Glomerular visceral epithelial cell (primary cell): ENCODE measurements at regions not wholly inside any gene's neighbourhood (a gene's known extent, or its start where the extent isn't known, plus 50 kb on each side); places are given as distances from the start of the nearest gene placed in this dataset.
A peak's percentile ranks its signal among the peaks of the same experiment; 100 is the strongest.
"Not testable (repeated sequence)": the region's sequence is repeated elsewhere in the genome, so short reads cannot be mapped to it uniquely, and the experiment has no call there.

ENCODE experiments used
- DNase-seq: peaks from one replicate; pipeline ENCODE4 v3.0.0-alpha.2; 2016; ENCODE audit errors: extremely low spot score

DNA sequence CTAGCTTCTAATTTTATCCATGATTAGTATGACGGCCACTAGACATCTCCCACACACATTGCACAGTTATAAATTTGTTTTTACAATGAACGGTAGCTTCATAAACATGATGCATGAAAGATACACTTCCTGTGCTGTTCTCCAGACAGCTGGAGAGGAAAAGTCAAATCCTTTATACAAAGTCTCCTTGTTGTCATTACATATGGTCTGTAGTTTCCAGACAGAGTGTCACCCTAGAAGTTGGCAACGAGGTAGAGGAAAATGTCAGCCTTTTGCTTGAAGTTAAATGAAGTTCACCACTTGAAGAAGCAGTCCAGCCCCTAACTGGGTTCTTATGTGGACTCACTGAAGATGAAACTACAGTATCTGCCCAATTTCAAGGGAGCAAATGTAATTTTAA, 253.0 kb upstream of the P2RY1 start:
- DNase-seq, result no peak

DNA sequence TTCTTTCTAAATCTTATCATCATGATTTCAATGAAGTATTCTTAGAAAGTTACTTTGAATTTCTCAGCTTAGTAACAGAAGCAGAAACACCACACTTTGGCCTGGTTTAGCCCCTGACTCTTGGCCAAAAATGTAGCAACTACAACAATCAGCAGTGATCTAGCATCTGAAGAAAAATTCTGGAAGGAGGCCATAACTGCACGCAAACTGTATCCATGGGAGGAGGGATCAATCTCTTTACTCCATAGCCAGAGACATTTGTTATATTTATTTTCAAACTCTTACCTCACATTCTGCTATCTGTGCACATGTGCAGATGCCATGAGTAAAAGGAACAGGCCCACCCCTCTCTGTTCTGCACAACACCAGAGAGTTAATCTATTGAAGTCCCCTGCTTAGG, 251.0 kb upstream of the P2RY1 start:
- DNase-seq, result no peak

DNA sequence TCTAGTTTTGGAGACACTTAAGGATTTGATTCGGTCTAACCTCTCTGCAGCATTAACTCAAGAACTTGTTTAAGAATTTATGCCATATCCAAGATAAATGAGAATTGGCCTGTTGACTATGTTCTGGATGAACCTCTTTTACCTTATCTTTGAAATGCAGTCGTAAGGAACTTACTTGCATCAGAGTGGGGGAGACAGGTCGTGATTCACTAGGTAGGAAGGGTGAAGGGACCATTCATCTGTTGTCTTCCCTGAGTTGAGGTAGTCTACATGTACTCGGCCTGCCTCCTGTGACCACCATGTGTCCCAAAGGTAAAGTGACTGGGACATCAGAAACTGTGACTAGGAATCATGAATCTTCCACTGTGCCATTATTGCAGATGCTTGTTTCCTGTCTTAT, 248.0 kb upstream of the P2RY1 start:
- DNase-seq, result no peak

DNA sequence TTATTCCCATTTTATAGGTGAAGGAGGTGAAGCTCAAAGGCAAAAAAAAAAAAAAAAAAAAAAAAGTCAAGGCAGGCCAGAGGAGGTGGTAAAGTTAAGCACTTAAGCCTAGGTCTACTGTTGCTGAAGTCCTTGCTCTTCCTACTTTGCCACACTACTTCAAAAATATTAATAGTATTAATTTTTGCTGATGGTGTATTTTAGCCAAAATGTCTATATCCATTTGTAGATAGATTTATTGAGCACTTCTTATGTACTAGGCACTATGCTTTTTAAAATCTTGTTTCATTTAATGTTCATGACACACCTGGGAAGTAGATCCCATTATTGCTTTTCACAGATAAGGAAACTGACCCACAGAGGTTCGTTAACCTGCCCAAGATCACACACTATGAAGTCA, 247.1 kb upstream of the P2RY1 start:
- DNase-seq, result no peak

DNA sequence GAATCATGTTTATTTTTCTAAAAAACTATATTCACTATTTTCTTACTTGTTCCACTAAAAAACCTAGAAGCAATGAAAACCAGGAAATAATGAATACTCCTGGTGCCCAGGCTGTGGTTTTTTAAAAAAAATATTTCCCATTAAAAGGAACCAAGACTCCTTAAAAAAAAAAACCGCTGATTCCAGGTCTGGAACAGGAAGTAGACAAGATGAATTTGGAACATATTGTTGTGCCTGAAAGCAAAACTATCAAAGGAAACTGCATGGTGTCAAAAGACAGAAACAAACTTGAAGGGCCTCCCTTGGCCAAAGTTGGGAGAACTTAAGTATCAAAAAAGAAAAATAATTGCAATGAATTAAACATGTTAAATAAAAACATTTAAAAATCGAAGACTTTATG, 245.3 kb upstream of the P2RY1 start:
- DNase-seq, result no peak

DNA sequence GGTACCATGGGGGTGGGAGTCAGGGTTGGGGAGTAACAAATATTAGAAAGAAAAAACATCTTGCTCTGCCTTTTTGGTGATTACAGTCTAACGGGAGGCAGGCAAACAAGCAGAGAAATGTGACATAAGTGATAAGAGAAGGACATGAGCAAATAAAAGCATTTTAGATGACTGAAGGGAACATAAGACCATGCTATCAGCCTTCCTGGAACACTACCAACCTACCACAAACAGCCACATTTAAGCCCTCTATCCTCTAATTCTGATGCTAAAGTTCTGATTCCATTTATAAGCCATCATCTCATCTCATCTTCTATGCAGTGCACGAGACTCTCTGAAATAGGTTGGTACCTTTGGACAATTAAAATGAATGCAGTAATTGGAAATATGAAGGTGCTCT, 243.4 kb upstream of the P2RY1 start:
- no peak for DNase-seq

DNA sequence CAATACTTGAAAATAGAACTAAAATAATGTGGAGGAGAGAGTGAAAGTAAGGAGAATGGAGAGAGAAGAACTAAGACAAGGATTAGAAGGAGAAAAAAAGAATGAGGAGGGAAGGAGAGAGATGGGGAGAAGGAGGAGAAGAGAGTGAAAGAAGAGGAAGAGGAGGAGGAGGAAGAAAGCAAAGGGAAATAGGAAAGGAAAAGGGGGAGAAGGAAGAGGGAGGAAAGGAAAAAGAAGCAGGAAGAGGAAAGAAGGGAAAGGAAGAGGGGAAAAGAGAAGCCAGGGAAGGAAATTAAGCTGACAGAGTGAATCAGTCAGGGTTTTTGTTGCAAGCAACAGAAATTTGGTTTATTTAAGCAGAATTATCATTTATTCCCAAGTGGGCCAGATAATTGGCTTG, 241.7 kb upstream of the P2RY1 start:
- no peak for DNase-seq

DNA sequence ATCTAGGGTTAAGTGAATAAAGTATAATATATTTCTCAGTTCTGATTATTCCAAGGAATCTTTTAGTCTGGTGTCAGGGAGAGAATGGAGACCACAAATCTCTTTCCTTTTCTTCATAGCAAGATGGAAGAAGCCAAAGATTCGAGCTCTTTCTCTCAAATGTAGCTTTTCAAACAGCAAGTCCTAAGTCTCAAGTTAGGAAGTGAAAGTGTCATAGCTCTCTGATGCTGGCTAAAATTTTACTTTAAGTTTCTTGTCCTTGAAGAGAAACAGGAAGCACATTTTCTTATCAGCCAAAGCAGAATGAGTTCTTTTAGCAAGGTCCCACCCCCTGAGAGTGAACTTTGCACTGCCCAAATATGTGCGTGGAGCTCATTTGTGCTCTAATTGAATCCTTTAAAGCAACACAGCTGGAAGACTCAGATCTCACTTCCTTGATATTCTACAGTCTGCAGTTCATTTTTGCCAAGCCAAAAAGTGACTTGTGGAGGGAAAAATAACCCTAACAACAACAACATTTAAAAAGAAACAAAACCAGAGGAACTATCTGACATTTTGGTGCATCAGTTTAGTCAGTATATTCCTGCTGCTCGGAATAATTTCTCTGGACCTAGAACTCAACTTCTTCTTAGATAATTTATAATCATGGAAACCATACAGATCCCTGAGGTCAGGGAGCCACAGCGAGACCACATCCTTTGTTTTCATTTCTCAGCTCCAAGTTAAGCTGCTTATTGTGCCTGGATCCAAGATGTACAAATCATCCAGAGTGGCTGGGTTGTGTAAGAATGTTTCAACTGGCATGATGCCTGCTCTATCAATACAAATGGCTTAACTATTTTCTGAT, 238.7 kb upstream of the P2RY1 start:
- peak; percentile 68 for DNase-seq

DNA sequence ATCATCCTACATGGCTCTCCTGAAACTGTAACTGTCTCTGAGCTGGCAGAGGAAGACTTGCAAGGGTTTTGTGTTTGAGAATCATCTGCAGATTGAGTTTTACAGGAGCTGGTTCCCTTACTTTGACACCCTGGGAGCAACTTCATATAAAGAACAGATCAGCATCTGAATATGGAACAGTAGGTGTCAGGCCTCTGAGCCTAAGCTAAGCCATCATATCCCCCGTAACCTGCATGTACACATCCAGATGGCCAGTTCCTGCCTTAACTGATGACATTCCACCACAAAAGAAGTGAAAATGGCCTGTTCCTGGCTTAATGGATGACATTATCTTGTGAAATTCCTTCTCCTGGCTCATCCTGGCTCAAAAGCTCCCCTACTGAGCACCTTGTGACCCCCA, 238.1 kb upstream of the P2RY1 start:
- DNase-seq, result not testable (repeated sequence)

DNA sequence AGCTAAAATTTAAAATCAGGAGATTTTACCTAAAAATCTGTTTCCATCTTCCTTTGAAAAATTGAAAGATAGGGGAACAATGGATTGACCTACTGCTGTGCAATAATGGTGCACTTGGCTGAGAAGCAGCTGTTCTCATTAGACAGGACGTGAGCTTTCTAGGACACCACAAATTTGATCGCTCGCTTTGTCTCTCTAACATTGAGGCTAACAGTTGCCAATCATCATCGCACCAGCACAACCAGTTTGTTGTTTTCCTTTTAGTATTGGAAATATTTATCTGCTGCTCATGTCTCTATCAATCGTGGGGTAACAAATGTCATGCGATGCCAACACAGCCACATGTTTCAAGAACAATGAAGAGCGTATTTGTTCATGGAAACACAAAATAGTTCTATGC, 228.8 kb upstream of the P2RY1 start:
- no peak for DNase-seq

DNA sequence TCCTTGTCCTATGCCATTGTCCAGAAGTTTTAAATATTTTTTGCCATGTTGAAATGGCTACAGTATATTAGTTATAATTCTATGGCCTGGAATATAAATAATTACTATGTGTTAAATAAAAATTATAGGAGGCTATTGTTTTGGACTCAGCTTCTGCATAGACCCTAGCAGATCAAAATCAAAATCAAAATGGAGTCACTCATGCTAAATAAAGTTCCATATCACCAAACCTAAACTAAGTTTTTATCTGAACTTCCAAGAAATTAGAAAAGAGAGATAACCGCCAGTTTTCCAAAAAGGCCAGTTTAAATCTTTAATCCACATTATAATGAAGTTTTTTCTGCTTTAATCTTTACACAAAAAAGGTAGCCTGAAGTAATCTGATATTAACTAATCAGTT, 227.8 kb upstream of the P2RY1 start:
- no peak for DNase-seq

DNA sequence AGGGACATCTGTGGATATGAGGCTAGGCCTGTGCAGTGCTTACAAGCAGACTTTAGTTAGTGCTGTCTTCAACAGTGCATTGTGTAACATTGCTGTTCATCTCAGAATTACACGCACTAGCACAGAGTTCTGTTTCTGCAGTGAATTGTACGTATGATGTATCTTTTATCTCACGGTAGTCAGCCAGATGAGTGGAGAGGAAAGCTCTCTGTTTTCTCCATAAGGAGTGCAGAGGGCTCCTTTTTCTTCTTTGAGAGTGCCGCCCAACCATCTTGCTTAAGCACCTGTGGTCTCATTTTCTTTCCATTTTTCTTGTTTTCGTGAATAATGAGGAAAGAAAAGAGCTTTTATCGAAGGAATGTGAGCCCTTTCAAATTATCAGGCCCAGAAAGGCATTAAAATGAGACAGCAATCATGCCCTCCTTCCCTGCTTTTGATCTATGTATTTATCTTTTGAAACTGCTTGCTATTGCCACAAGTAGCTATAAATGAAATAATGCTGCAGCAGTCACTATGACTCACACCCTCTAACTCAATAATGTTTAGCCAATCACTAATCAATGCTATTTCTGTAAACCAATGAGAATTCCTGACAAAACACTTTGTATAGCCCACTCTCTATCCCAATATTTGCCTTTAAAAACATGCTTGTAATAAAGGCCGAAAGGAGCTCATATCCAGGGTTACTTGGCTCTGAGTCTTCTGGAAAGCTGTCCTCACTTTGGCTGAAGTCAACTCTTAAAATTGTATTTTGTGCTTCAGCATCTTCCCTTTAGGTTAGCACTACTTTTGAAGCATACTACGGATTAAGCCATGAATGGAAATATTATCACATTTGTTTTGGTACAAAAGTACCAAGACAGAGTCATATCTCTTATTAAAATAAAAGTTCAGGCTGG, 226.0 kb upstream of the P2RY1 start:
- no peak for DNase-seq

DNA sequence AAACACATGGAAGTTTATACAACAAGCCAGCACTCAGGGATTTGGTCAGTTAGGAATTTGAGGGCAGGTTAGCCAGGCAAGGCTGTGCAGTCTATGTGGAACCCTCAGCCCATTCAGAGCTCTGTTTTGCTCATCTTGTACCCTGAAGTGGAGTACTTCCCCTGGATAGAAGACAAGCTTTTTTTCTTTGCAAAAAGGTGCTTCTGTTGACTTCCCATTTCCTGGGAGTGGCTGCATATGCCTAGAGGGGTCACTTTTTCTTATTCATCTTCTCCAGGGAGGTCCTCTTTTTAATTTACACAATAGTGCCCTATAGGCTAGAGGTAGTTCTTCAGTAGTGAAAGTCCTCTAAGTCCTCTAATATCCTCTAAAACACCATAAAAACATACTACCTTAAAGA, 225.0 kb upstream of the P2RY1 start:
- DNase-seq, result no peak

DNA sequence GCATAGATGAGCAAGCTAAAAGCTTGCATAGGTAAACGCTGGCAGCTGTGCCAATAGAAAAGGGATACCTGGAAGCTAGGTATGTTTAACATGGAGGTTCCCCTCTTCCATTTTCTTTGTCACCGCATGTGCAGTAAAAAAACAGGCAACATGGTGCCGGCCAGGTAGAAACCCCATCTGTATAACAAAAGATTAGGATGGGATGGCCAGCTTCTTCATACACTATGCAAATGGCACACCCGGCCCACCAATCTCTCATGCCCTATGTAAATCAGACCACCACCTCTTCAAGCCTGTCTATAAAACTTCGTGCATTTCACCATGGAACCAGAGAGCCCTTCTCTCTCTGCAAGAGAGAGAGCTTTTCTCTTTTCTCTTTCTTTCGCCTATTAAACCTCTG, 224.3 kb upstream of the P2RY1 start:
- DNase-seq, result no peak

DNA sequence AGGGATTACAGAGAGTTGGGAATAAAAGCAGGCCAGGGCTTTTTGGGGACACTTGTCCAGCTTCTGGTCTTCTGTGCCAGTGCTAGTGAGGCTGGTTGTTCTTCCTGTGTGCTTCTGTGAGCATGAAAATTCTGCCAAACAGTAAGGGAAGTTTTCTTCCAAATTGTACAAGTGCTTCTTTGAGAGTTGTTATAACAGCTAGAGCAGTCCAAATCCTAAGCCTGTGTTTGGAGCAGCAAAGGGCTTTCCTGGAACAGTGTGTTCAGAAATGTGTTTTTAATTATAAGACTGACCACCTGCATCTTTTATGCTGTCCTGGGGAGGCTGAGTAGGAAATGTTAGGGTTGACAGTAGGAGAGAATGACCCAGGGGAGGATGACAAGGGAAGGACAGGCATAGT, 223.0 kb upstream of the P2RY1 start:
- no peak for DNase-seq

DNA sequence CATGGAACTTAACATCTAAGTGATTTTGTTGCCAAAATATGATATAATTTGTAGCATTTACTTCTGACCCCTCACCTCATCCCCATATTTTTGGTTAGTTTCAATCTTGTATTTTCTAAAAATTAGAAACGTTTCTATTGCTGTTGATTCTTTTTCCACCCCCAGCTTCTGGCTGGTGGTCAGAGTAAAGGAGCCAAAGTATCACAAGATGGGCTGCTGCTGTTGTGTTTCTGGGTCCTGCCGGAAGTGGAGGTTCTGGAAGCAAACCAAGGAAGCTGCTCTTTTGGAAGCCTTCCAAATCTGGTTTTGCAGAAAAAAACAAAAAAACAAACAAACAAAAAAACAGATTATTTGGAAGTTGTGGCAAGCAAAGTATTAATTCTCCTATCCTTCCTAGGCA, 221.1 kb upstream of the P2RY1 start:
- no peak for DNase-seq

DNA sequence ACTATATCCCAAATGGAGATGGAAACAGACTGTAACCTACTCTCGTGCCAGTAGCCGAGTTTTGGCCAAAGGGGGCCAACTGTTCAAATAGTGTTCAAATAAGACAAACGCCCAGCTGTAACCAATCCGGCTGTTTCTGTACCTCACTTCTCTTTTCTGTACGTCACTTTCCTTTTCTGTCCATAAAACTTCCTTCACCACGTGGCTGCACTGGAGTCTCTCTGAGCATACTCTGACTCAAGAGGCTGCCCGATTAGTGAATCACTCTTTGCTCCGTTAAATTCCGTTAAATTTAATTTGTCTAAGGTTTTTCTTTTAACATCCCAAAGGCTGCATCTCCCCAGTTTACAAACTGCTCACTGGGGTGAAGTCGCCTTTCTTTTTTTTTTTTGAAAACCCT, 219.2 kb upstream of the P2RY1 start:
- DNase-seq, result no peak

DNA sequence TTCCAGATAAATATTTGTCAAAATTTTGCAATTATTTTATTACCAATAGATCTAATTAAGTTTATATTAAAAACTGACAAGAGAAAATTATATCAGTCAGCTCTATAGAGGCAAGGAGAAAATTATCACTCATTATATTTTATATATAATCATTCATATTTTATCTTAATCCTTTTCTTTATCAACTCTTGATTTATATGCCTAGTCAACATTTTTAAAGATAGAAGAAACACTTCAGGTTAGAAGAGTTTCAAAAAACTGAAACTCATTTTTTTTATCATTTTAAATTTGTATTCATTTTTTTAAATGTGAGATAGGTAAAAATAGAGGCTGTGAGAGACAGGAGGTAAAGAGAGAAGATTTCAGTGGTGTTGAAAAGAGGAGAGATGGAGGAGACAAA, 217.3 kb upstream of the P2RY1 start:
- no peak for DNase-seq

DNA sequence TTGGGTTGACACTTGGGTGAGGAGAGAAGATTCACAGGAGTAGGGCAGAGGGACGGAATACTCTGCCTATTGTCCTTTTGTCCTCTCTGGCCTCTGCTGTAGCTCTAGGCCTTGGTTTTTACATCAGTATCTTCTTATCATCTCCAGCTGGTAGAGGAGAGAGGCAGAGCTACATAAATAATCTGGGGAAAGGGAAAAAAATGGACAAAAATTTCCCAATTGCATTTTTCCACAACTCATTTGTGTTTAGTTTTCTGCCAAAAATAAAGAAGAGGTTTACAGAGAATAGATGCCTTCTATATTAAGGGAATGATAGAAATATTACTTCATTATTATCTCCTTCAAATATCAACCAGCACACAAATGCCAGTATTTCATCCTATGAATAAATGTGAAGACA, 216.4 kb upstream of the P2RY1 start:
- DNase-seq, result no peak

DNA sequence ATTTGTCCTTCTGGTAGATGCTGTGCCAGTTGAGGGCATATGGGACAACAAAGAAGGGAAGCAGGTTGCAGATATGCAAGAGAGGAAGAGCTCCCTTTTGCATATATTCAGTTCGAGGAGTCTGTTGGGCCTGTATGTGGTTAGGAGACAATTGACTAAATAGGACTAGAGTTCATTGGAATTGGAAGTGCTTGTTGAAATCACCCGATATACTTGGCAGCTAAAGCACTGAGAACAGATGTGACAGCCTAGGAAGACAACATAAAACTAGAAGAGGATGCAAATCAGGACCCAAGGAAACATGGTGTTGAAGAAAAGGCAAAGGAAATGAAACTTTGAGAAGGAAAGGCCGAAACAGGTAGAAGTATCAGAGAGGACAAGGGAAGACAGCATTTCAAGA, 215.2 kb upstream of the P2RY1 start:
- DNase-seq, result no peak

DNA sequence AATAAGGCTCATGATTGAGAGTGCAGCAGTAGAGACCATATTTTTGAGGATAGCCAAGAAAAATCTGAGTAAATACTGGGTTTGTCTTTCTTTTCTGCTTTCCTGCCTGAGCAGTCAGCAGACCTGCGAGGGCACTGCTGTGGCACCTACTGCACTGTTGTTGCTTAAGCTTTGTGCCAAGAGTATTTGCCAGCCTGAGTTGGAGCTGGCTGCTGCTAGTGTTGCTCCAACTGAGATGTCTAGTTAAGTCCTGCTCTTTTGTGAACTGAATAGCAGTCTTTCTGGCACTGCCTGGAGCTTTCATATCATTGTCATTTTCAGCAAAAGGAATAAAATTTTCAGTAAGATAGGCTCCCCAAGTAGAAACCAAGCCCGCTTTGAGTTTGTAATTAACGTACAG, 214.5 kb upstream of the P2RY1 start:
- no peak for DNase-seq

DNA sequence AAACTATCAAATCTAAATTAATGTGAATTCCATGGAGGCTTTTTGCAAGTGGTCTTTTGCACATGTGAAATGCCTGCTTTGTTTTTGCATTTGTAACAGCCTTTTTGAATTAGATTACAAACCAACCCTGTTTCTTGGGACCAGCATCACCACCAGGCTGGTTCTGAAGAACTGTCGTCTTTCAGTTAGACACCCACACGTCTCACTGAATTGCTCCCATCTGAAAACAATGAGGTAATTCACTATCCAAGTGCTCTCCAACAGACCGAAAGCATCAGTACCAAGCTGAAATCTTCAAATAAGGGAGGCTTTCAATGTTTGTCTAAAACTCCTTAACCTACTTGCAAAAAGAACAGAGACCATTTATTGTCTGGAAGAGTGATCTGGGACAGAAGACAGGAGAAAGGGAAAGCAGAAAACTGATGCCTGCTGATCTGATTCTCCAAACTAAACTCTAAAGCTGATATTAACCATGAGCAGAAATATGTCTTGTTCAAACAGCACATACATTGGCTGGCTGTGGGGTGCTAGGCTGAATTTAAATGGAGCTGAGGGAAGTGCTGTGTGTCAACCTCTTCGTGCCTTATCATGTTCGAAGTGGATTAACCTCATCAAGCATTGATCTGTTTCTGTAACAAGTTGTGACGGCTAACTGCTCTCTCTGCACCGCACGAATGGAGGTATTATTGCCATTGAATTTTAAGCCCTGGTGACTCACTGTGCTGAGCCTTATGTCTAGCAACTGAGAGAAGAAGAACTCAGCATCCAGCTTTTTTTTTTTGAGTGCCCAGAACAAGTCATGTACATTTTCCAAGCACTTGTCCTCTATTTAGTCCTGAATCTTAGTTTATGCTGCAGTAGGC, 213.7 kb upstream of the P2RY1 start:
- no peak for DNase-seq
